Sigmoid colon (tissue), 4 donors: ENCODE measurements at regions not wholly inside any gene's neighbourhood (a gene's known extent, or its start where the extent isn't known, plus 50 kb on each side); places are given as distances from the start of the nearest gene placed in this dataset.

Experiments
- EP300 ChIP-seq, 4 donors: sonication (generic); formaldehyde crosslinking; IDR thresholded peaks; one replicate each; pipeline ENCODE4 v1.6.1; 2017; ENCODE audit warnings: antibody characterized with exemption in 4 of 4
- POLR2A ChIP-seq, 2 donors: fragments of 450-650 bp; IDR thresholded peaks; one replicate each; pipeline ENCODE4 v1.6.1; 2016; ENCODE audit warnings: antibody characterized with exemption in 2 of 2, mild to moderate bottlenecking in 2 of 2, moderate library complexity in 2 of 2
- POLR2AphosphoS5 ChIP-seq, 4 donors: sonication (generic); formaldehyde crosslinking; IDR thresholded peaks; one replicate each; pipeline ENCODE4 v1.6.1; 2017; ENCODE audit warnings: antibody characterized with exemption in 4 of 4
- TF ChIP-seq, protein P1 (sequence below), 4 experiments: fragments of 450-650 bp in 3 of 4; fragments of 200-600 bp in 1 of 4; IDR thresholded peaks; one replicate each; pipeline ENCODE4 v1.5.1; 2016 to 2019; ENCODE audit warnings: antibody characterized with exemption in 4 of 4, mild to moderate bottlenecking in 3 of 4, moderate library complexity in 2 of 4

- TF ChIP-seq, protein P1, sequence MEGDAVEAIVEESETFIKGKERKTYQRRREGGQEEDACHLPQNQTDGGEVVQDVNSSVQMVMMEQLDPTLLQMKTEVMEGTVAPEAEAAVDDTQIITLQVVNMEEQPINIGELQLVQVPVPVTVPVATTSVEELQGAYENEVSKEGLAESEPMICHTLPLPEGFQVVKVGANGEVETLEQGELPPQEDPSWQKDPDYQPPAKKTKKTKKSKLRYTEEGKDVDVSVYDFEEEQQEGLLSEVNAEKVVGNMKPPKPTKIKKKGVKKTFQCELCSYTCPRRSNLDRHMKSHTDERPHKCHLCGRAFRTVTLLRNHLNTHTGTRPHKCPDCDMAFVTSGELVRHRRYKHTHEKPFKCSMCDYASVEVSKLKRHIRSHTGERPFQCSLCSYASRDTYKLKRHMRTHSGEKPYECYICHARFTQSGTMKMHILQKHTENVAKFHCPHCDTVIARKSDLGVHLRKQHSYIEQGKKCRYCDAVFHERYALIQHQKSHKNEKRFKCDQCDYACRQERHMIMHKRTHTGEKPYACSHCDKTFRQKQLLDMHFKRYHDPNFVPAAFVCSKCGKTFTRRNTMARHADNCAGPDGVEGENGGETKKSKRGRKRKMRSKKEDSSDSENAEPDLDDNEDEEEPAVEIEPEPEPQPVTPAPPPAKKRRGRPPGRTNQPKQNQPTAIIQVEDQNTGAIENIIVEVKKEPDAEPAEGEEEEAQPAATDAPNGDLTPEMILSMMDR (IDR thresholded peaks at IDR 0.05): no peak
- TF ChIP-seq POLR2AphosphoS5 (IDR thresholded peaks at IDR 0.05) (no peak), POLR2A (IDR thresholded peaks at IDR 0.05) (no peak), EP300 (IDR thresholded peaks at IDR 0.05) (no peak)
These were observed 96.9 kb downstream of the OLFM1 start for GRCh38 chr9:135184181-135185053.
